ENCODE measurements at regions not wholly inside any gene's neighbourhood (a gene's known extent, or its start where the extent isn't known, plus 50 kb on each side); places are given as distances from the start of the nearest gene placed in this dataset.

DNA sequence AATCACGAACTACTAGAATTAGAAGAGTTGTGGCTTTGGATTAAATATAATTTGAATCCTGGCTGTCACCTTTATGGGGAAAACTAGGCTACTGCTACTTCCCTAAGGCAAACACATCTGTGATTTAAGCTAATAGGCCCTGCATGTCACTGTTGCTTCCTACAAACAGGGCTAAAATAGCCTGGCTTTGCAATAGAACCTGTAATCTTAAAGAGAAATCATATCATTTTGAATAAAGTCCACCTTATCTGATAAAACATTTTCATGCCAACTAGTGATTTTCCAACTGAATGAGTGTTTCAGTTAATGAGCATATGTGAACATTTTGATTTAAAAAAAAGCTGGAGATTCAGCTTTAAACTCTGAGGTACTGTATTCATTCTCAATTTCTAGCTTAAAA lies 208.0 kb downstream of the GPR37 start:
- DNase-seq (ENCODE audit: low spot score): no peak
- no peak for ATAC-seq (ENCODE audit: low FRiP score)
- TF ChIP-seq, protein P1, sequence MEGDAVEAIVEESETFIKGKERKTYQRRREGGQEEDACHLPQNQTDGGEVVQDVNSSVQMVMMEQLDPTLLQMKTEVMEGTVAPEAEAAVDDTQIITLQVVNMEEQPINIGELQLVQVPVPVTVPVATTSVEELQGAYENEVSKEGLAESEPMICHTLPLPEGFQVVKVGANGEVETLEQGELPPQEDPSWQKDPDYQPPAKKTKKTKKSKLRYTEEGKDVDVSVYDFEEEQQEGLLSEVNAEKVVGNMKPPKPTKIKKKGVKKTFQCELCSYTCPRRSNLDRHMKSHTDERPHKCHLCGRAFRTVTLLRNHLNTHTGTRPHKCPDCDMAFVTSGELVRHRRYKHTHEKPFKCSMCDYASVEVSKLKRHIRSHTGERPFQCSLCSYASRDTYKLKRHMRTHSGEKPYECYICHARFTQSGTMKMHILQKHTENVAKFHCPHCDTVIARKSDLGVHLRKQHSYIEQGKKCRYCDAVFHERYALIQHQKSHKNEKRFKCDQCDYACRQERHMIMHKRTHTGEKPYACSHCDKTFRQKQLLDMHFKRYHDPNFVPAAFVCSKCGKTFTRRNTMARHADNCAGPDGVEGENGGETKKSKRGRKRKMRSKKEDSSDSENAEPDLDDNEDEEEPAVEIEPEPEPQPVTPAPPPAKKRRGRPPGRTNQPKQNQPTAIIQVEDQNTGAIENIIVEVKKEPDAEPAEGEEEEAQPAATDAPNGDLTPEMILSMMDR (IDR thresholded peaks at IDR 0.05): no peak

DNA sequence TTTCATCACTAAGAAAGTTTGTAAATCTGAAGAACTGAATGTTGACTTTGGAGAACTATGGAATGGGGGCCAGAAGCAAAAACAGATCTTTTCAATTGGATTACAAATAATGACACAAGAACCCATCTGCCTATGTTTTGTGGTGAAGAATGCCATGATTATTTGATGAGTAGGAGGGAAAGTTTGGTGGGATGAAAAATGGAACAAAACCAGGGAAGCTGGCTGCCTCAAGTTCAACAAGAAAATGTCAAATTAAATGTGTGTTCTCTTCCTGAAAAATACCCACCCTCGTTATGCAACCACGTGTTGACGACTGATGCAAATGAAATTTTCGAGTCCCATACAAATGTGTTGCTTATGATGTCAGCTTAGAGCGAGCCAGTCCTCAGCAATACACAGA lies 208.5 kb downstream of the GPR37 start:
- TF ChIP-seq, protein P1 (IDR thresholded peaks at IDR 0.05): no peak
- ATAC-seq (ENCODE audit: low FRiP score) (no peak), DNase-seq (ENCODE audit: low spot score) (no peak)

DNA sequence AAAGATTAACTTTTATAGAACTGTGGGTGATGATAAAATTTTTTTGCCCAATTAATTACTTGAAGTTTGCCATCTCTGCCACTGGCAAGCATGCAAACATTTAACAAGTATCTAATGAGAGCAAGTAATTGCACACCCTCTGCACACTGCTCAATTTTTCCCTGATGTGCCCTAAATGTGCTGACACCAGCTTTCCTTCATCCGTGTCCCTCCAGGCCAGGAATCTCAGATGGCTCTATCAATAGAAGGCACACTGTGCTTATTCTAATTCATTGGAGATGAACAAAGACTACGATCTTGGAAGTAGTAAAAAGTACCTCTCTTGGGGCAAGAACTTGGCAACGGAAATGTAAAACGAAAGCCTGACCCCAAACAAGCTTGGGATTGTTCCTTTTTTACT lies 212.1 kb downstream of the GPR37 start:
- no peak for ATAC-seq (ENCODE audit: low FRiP score)
- no peak for DNase-seq (ENCODE audit: low spot score)
- TF ChIP-seq, protein P1 (IDR thresholded peaks at IDR 0.05): no peak

DNA sequence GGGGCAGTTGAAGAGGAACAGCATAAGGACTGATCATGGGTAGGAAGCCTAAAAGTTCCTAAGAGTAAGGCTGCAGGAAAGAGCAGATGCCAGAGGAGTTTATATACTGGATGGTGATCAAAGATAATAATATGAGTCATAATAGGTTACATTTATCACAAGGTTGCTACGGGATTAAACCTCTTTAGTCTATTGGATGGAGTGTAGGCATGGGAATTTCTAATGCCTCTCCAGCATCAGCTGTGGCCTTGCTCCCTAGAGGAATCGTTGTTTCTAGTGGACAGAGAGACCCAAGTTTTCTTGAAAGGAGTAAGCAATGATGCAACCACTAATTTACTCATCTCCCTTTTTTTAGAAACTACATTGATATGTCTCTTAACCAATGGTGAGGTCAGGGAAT lies 213.4 kb downstream of the GPR37 start:
- no peak for DNase-seq (ENCODE audit: low spot score)
- ATAC-seq (ENCODE audit: low FRiP score): no peak
- TF ChIP-seq, protein P1 (IDR thresholded peaks at IDR 0.05): no peak

DNA sequence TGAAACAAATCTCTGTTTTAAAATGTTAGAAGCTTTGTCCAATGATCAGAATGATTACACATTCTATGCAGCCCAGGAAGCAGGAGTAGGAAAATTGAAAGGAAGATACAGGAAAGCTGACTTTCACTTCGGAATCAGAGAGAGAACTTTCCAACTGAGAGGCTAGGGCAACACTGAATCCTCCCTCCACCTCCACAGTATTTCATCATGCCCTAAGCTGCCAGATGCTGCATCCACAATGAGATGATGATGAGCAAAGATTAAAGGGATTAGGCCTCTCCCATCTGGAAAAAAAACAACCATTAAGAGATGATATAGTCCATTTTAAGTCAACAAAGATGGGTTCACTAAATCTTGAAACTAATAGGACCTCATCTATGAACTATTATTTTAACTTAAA lies 215.6 kb downstream of the GPR37 start:
- TF ChIP-seq, protein P1 (IDR thresholded peaks at IDR 0.05): no peak
- DNase-seq (ENCODE audit: low spot score): no peak
- no peak for ATAC-seq (ENCODE audit: low FRiP score)

DNA sequence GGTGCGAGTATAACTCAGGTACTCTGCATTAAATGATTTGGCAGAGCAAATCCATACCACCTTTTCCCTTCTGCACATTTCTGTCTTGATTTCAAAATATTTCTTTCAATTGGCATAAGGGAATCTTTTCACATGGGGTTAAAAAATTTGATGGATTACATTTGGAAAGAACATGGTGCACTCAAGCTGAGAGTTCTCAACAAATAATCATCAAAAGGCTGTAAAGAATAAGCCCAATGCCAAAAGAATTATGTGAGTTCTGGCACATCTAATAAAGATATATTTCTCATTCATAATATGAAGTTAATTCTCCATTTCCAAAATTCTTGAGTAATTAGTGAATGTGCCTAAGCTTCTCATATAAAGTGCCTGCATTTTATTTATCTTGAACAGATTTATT lies 223.1 kb downstream of the GPR37 start:
- TF ChIP-seq, protein P1 (IDR thresholded peaks at IDR 0.05): no peak
- DNase-seq (ENCODE audit: low spot score) (no peak), ATAC-seq (ENCODE audit: low FRiP score) (no peak)

DNA sequence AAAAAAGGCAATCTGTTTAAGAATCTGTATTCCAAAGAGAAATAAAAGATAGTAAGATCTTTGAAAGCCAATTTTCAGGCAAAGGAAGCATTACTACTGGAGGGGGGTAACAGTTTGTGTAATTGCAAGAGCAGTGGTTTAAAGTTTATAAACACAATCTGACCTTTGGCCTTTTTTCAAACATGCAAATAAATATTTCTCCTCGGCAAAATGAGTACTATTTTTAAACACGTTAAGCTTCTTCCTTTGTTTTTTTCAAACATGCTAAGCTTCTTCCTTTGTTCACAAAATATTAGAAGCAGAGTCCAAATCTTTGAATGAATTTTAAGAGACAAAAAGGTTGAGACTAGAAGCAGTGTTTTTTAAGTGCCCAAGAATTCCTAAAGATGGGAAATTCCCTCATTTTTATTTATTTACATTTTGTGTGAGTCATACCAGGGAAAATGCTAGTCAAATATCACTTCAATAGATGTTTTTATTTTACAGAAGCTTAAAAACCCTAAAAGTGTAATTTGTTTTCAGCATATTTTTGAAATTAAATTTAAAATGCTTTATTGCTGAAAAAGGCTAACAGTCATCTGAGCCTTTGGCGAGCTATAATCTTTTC lies 229.3 kb downstream of the GPR37 start:
- TF ChIP-seq, protein P1 (IDR thresholded peaks at IDR 0.05): no peak
- DNase-seq (ENCODE audit: low spot score) (no peak), ATAC-seq (ENCODE audit: low FRiP score) (no peak)

All from omental fat pad (tissue), 3 donors.